ENCODE measurements at regions not wholly inside any gene's neighbourhood (a gene's known extent, or its start where the extent isn't known, plus 50 kb on each side); places are given as distances from the start of the nearest gene placed in this dataset.

DNA sequence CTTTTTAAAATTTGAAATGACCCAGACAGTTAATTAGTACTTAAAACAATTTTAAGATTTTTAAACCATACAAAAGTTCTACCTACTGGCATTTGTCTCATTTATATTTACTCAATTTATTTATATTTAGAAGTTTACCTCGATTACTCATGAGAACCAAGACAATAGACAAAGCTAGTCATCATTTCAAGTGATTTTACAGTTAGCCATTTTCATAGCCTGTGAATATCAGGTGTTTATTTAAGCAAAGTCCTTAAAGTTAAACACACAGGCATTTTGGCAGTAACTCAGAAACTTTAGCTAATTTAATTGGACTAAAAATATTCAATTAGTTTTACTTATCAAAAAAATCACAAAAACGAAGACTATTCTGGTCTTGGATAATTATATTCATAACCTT is 101.6 kb upstream of the KIF2B start:
- TF ChIP-seq, protein P1, sequence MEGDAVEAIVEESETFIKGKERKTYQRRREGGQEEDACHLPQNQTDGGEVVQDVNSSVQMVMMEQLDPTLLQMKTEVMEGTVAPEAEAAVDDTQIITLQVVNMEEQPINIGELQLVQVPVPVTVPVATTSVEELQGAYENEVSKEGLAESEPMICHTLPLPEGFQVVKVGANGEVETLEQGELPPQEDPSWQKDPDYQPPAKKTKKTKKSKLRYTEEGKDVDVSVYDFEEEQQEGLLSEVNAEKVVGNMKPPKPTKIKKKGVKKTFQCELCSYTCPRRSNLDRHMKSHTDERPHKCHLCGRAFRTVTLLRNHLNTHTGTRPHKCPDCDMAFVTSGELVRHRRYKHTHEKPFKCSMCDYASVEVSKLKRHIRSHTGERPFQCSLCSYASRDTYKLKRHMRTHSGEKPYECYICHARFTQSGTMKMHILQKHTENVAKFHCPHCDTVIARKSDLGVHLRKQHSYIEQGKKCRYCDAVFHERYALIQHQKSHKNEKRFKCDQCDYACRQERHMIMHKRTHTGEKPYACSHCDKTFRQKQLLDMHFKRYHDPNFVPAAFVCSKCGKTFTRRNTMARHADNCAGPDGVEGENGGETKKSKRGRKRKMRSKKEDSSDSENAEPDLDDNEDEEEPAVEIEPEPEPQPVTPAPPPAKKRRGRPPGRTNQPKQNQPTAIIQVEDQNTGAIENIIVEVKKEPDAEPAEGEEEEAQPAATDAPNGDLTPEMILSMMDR (IDR thresholded peaks at IDR 0.05), result no peak
- TF ChIP-seq POLR2AphosphoS5 (IDR thresholded peaks at IDR 0.05; ENCODE audit: low read depth, low read length), result no peak
- TF ChIP-seq, protein P2, sequence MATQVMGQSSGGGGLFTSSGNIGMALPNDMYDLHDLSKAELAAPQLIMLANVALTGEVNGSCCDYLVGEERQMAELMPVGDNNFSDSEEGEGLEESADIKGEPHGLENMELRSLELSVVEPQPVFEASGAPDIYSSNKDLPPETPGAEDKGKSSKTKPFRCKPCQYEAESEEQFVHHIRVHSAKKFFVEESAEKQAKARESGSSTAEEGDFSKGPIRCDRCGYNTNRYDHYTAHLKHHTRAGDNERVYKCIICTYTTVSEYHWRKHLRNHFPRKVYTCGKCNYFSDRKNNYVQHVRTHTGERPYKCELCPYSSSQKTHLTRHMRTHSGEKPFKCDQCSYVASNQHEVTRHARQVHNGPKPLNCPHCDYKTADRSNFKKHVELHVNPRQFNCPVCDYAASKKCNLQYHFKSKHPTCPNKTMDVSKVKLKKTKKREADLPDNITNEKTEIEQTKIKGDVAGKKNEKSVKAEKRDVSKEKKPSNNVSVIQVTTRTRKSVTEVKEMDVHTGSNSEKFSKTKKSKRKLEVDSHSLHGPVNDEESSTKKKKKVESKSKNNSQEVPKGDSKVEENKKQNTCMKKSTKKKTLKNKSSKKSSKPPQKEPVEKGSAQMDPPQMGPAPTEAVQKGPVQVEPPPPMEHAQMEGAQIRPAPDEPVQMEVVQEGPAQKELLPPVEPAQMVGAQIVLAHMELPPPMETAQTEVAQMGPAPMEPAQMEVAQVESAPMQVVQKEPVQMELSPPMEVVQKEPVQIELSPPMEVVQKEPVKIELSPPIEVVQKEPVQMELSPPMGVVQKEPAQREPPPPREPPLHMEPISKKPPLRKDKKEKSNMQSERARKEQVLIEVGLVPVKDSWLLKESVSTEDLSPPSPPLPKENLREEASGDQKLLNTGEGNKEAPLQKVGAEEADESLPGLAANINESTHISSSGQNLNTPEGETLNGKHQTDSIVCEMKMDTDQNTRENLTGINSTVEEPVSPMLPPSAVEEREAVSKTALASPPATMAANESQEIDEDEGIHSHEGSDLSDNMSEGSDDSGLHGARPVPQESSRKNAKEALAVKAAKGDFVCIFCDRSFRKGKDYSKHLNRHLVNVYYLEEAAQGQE (IDR thresholded peaks at IDR 0.05; ENCODE audit: insufficient read depth in 1 of 2, low read depth in 2 of 2, low read length in 1 of 2), result no peak

Data from Panc1 (cell line).